Gastrocnemius medialis (tissue), 4 donors: ENCODE measurements at regions not wholly inside any gene's neighbourhood (a gene's known extent, or its start where the extent isn't known, plus 50 kb on each side); places are given as distances from the start of the nearest gene placed in this dataset.

Source experiments
- POLR2A ChIP-seq, 2 donors: fragments of 450-650 bp; IDR thresholded peaks; one replicate each; pipeline ENCODE4 v1.6.1; 2017; ENCODE audit warnings: antibody characterized with exemption in 2 of 2, mild to moderate bottlenecking in 2 of 2, moderate library complexity in 2 of 2
- TF ChIP-seq, protein P1 (sequence below), 5 experiments: fragments of 450-650 bp in 3 of 5; fragments of 200-600 bp in 2 of 5; sonication (generic) in 2 of 5; IDR thresholded peaks in 4 of 5; conservative IDR thresholded peaks in 1 of 5; 1 replicate in 4 of 5; 2 replicates in 1 of 5; pipeline ENCODE4 v1.5.1; 2016 to 2019; ENCODE audit warnings: antibody characterized with exemption in 5 of 5, mild to moderate bottlenecking in 3 of 5, moderate library complexity in 3 of 5

DNA sequence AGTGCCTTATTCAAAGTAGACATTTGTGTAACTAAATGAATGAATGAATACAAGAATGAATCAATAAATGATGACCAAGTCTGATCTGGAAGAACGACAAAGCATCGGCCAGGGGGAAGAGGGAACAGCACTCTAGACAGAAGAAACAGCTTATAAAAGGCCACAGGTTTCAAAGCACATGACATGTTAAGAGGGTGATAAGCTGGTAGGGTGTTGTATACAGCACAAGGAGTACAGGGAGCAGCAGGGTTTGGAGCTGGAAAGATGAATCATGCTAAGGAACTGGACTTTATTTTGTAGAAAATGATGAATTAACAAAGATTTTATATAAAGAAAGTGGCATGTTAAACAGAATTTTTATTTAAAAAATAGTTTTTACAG is 302.5 kb downstream of the NUAK1 start:
- TF ChIP-seq, protein P1, sequence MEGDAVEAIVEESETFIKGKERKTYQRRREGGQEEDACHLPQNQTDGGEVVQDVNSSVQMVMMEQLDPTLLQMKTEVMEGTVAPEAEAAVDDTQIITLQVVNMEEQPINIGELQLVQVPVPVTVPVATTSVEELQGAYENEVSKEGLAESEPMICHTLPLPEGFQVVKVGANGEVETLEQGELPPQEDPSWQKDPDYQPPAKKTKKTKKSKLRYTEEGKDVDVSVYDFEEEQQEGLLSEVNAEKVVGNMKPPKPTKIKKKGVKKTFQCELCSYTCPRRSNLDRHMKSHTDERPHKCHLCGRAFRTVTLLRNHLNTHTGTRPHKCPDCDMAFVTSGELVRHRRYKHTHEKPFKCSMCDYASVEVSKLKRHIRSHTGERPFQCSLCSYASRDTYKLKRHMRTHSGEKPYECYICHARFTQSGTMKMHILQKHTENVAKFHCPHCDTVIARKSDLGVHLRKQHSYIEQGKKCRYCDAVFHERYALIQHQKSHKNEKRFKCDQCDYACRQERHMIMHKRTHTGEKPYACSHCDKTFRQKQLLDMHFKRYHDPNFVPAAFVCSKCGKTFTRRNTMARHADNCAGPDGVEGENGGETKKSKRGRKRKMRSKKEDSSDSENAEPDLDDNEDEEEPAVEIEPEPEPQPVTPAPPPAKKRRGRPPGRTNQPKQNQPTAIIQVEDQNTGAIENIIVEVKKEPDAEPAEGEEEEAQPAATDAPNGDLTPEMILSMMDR (IDR thresholded peaks at IDR 0.05 in 4 of 5, conservative IDR thresholded peaks at IDR 0.05 in 1 of 5), result no peak
- TF ChIP-seq POLR2A (IDR thresholded peaks at IDR 0.05), result no peak
